DMS153 treated with DMSO at 0.1 percent for 48 hours (cell line): ENCODE measurements at regions not wholly inside any gene's neighbourhood (a gene's known extent, or its start where the extent isn't known, plus 50 kb on each side); places are given as distances from the start of the nearest gene placed in this dataset.

ENCODE experiments used
- DNase-seq: peaks from one replicate; lab custom pipeline; 2025; ENCODE audit not compliant: unreplicated experiment; lab: John Stamatoyannopoulos, UW

DNA sequence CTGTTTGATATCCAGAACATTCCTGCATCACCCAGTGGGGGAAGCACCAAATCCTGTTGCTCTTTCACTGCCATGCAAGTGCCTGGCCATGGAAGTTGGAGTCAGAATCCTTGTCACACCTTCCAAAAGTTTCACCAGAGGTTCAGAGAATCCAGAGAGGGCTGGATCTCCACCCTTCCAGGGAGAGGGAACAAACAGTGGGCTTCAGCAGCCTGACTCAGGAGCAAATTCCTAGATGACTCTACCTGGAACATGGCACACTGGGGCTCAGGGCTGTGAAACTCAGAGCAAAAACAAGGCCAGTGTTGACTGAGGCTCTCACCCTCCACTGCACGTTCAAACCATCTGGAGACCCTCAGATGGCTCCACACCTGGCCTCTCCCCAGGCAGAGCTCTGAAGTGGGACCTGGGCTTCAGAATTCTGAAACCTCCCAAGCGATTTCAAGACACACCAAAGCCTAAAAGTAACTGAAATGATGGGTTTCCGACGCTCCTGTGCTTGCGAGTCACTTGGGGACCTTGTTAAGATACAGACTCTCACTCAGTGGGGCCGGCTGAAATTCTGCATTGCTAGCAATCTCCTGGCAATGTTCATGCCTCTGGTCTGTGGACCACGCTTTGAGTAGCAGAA lies 205.9 kb downstream of the AUH start:
- DNase-seq: no peak

DNA sequence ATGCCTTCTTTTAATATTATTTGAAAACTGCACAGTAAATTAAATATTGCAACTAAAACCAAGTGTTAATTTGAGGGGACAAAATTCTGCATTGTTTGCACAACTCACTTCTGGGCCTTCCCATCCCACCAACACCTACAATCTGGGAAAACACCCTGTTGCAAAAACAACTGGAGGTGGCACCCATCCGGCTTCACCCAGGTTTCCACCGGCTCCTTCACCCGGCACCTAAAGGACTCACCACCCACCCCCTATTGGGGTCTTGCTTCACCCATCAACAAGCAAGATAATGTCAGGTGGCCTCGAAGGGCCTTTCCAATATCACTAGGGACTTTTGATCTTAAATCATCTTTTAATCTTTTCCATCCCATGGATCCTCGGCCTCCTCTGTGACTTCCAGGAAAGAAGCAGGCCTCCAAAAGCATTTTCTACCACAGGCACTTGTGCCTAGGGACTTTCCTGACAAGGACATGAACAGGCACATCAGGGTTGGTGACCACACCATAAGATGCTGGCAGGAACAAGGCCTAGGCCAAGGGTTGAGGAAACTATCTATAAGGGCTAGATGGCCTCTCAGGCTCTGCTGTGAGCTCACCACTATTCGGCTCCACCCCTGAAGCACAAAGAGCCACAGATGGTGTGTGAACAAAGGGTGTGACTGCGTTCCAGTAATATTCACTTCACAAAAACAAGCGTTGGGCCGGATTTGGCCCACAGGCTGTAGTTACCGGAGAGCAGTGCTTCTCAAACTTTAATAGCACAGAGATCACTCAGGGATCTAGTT lies 205.1 kb downstream of the AUH start:
- no peak for DNase-seq

- no peak for DNase-seq
These were observed 203.8 kb downstream of the AUH start for GRCh38 chr9:91157883-91158282.

DNA sequence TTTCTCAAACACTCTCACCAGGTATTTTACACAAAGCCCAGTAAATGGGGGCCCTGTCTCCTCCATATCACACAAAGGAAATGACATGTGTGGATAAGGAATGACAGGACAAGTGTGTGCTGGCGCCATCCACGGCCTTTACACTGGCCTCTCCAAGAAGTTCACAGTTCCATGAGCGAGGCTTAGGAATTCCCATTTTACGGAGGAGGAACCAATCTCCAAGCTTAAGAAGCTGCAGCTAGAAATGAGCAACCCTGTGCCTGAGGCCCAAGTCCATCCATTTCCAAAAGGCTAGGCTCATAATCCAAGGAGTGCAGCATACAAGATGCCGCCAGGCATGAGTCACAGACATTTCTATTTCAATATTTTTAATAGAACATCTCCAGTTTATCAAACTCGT lies 203.4 kb downstream of the AUH start:
- no peak for DNase-seq

DNA sequence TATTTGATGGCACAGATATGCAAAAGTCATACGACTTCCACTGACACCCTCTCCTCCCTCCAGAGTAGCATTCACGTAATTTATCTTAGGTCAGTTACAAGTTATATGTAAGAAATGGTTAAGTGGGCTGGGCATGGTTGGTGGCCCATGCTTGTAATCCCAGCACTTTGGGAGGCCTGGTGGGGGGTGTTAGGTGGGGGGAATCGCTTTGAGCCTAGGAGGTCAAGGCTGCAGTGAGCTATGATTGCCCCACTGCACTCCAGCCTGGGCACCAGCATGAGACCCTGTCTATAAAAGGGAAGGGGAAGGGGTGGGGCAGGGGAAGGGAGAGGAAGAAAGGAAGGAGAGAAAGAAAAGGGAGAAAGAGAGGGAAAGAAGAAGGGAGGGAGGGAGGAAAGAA lies 202.8 kb downstream of the AUH start:
- DNase-seq: no peak

DNA sequence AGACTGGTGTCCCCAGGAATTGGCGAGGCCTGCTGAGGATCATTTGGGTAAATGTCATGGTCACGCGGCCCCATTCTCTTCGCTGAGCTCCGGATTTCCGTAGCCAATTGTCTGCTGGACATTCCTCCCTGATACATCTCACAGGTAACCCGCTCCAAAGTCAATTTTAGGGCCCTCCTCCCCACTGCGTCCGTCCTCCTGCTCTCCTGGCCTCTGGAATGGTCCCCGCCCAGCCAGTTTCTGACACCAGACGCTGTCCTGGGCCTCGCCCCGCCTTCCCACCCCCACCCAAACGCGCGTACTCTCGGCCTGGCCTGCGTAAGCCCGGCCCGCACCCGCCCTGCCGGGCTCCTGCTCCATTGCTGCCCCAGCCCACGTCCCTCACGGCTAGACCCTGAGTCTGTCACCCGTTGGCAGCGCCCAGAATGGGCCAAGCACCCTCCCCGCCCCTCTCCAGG lies 202.0 kb downstream of the AUH start:
- no peak for DNase-seq

DNA sequence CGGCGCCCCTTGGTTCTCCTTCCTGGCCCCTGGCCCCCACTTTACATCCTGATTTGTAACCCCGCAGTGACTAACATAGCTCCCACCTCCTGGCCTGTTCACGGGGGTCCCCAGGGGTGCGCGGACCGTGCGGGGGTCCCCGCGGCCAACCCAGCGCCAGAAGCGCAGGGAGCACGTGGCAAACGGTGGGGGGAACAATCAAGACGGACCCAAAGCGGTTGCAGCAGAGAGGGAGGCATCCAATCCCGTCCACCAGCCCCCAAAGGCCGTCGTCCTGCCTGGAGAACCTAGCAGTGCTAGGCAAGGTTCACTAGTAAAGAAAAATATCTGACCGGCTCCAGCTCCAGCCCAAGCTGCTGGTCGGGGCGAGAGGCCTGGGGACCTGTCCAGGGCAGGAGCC lies 201.5 kb downstream of the AUH start:
- DNase-seq: no peak

- DNase-seq: no peak
These were observed 200.9 kb downstream of the AUH start for GRCh38 chr9:91160599-91161464.

DNA sequence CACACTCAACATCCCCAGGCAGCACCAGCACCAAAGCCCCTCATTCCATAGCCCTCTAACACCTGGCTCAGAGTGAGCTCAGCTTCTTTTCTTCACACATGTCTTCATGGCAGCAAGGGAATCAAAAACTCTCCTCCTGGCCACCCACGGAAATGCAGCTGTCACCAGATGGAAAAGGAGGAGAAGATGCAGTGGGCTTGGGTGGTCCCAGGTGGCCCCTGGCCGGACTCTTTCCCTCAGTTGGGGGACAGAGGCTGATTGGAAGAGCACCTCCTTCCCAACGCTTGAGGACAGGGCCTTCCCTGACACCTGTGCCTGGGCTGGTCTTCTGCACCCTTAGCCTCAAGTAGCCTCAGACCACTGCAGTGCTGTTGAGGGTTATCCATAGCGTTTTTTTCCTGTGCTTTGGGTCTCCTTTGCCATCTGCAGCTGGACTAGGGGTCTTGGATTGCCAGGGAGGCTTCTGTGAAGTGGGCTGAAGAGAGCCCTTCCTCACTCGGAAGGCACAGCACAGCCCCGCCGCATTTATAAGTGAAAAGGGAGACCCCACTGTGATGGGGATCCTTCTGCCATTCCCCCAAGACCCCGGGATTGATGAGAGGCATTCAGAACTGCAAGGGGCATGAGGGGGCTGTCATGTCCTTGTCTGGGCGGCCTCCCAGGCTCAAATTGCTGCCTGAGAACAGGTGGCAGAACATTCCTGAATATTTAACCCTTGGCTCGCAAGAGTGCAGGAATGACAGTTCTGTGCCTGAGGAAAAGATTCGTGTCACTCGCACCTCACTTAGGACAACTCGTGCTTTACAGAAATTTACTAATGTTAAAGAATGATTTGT lies 200.0 kb downstream of the AUH start:
- DNase-seq: no peak

DNA sequence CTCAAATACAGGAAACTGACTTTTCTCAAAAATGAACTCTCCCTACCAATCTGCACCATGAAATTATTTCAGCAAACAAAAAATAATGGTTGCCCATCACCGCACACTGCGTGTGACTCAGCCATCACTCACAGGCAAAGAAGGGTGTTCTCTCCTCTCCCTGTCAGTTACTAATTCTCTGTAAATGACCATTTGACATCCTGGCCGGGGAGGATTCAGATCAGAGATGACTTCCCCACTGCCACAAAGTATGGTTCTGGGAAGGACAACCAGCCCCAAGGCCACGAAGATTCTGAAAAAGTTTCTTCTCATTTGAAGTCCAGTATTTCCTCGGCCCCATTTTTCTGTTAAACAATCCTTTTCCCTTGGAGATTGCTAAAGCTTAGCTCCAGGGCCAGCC lies 199.4 kb downstream of the AUH start:
- DNase-seq: no peak

DNA sequence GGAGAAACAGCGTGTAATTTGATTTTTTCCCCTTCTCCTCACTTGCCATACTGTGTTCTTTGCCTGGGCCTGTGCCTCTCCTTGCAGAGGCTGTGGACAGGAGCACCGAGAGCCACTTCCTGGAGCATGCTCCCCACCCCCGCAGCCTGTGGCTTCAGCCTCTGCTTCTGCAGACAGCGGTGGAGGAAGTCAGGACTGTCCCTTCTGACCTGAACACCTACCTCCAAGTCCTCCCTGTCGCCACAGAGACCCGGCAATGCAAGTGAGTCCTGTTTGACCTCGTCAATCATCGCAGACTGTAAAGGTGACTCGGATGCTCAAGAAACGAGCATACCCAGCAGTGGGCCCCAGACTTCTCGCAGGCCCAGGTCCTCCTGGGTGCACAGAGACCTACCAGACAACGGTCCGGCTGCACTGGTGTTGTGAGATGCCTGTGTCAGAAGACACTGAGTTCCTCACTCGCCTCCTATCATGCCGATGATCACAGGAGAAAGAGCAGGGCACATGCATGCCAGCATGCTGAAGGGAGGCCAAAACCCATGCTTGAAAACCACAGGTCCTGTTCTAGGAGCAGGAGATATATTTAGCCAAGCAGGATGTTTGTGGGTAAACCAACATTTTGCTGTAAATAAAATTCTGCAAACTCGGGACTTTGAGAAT lies 198.8 kb downstream of the AUH start:
- DNase-seq: no peak

DNA sequence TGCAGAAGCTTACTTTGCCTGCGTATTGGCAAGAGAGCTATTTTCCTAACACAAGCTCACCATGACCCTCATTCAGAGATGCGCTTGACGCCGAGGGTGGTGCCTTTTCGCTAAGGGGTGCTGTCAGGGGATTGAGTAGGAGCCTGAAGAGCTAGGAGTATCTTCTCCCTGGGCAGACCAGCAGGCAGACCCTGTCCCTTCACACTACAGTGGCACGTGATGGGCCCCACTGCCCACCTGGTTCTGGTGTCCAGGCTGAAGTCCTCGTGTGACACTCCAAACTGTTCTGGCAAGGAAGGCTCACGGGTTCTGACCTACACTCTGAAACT lies 198.3 kb downstream of the AUH start:
- no peak for DNase-seq

DNA sequence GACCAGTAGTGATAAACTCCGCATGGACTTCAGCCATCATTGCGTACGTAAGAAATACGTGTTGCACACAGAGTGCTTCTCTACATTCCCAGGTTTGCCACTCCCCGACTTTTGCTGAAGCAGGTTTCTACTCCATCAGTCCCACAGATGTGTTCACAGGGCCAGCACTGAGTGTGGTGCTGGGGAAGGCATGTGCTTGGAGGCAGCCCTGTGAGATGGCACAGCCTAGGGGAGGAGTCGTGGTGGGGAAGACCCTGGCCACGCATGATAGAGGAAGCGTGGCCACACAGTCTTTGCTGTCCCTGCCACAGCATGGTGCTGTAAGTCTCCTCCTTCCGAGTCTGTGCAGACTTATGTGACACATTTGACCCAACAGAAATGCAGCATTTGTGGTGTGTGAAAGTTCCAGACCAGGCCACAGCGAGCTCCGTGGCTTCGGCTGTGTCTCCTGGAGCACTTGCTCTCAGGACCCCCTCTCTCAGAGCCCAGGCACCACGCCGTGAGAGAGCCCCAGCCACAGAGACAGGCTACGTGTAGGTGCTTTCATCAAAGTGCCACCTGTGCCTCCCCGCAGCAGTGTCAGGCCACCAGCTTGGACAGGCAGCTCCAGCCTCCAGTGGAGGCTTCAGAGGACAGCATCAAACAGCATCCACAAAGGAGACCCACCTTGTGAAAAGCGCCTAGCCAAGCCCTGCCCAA lies 197.8 kb downstream of the AUH start:
- no peak for DNase-seq
